HL-60/S4 treated with phorbol 12-myristate 13-acetate at 8.2 ng/mL for 4 days and 3 days (cell line): ENCODE measurements at regions not wholly inside any gene's neighbourhood (a gene's known extent, or its start where the extent isn't known, plus 50 kb on each side); places are given as distances from the start of the nearest gene placed in this dataset.
"Not testable (repeated sequence)": the region's sequence is repeated elsewhere in the genome, so short reads cannot be mapped to it uniquely, and the experiment has no call there.

Experiments
- in situ Hi-C: fragments of 300-500 bp; cut with MboI; formaldehyde crosslinking; loops from 2 replicates; pipeline ENCODE4 v1.15.0; 2022; ENCODE audit warnings: low sequenced_read_pairs

DNA sequence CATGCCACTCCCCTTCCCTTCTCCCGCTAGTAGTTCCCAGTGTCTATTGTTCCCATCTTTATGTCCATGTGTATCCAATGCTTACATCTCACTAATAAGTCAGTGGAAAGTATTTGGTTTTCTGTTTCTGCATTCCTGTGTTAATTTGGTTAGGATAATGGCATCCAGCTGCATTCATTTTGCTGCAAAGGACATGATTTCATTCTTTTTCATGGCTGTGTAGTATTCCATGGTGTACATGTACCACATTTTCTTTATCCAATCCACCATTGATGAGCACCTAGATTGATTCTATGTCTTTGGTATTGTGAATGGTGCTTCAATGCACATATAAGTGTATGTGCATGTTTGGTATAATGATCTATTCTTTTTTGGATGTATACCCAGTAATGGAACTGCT is 502.5 kb upstream of the MAP2 start:
- in situ Hi-C loops: not testable (repeated sequence)

DNA sequence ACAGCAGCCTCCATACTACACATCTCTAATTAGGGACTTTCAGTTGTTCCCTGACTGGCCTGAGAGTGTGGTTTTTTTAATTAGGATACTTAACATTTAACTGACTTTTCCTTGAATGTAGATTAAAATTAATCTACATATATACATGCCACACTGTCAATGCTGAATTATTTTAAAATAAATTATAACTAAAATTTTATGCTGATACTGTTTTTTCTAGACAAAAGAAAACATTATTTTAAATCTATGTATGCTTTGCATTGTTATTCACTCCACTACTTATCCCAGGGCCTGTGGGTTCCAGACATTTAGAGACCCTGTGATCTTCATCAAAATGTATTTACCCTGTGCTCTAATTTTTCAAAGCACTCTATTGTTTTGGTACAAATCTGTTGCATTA is 496.0 kb upstream of the MAP2 start:
- in situ Hi-C loops: no loop called here

DNA sequence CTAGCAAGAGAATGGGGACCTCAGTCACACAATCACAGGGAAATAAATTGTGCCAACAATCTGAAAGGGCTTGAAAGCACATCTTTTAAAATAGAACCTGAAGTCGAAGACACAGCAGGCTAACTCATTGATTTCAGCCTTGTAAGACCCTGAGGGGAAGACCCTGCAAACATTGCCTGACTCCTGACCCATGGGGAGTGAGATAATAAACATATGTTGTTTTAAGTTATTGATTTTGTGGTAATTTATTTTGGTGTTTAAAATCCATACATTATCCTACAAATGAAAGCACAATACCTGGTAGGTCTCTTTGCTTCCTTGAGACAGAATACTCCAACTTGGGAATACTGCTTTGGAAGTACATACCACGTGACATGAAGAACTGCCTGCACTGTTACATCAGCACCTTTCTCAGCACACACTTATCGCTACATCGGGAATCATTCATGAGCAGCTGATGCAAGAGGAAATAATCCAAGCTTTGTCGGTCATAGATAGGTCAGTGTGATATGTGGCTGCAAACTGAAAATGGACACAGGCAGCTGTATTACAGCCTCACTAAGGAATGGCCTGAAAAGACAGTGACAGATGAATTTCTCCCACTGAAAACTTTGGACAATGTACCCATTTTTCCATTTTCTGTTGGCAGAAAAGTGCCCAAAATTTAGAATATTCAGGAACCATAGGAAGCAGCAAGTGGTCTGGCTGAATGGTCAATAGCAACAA is 494.5 kb upstream of the MAP2 start:
- in situ Hi-C loops: no loop called here

DNA sequence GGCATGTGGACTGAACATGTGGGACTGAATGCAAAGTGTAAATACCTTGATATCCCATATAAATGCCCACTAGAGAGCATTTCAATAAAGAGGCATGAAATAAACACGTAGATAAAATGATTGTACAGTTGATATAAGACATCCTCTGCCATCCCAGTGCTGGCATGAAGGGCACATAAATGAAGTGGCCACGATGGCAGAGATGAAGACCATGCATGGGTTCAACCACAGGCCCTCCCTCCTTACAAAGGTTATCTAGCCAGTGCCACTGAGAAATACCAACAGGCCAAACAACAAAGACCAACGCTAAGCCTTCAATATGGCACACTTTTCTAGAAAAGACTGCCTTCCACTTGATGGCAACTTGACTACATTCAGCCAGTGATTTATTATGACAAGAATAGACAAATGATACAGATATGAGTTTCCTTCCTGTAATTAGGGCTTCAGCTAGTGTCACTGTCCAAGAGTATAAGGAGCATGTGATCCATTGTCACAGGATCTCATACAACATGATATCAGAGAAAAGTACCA is 493.9 kb upstream of the MAP2 start:
- in situ Hi-C loops: no loop called here

DNA sequence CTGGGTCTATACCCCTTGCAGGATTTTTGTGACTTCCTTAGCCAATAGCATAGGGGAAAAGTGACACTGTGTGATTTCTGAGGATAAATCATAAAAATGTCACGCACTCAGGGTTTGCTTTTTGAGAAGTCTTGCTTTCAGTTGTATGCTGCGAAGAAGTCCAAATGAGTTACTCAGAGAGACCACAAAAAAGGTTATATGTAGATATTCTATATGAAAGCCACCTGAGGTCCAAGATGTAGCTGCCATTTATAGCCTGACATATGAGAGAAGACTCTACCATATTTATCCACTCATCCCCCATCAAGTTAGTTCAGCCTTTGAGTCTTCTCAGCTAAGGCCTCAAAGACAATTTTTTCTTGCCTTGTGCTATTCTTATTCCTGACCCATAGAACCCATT is 488.3 kb upstream of the MAP2 start:
- in situ Hi-C loops: no loop called here

DNA sequence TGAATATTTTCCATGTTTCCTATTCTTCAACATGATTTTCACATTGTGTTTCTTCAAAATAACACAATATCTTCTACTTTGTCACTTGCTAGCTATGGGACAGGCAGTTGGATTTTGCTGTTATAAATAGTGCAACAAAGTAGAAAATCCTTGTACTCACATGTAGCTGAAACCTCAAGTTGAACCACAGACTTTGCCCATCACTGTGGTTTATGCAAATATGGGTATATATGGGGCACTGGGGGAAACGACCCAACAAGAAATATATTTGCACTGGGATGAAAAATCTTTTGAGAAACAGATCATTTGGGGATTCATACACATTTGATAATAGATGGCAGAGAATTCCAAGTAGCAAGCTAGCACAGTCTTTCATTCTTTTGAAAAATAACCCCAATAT is 486.3 kb upstream of the MAP2 start:
- in situ Hi-C loops: no loop called here

DNA sequence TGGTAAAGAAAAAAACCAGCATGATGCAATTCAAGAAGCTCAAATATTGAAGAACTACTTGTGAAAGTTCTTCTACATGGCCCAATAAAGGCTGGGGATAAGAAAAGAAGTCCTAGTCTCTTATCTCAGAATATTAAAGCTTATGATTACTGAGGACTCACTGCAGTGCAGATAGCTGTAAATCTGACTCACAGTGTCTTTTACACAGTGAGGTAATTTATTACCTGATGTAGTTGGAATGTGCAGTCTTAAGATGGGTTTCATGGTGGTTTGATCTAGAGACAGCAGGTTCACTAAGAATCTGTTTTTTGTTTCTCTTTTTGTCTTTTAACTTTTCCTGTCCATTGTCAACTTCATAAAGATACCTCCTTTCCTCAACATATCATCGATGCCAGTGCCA is 484.0 kb upstream of the MAP2 start:
- in situ Hi-C loops: no loop called here

DNA sequence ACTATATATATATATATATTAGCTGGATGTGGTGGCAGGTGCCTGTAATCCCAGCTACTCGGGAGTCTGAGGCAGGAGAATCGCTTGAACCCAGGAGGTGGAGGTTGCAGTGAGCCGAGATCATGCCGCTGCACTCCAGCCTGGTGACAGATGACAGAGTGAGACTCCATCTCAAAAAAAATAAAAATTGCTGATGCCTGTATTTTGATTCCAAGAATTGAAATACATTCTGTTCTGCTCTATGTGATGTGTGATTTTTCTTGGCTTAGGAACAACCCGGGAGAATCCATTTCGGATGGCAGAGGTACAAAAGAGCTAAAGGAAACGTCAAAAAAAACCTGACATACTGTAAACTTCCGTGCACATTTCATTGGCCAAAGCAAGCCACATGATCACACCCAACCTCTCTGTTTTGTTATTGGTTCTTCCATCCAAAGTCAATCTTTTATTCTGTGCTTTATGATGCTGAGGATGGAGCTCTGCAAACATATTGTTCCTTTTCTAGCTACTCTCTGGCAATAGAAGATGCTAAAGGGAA is 478.1 kb upstream of the MAP2 start:
- in situ Hi-C loops: no loop called here

DNA sequence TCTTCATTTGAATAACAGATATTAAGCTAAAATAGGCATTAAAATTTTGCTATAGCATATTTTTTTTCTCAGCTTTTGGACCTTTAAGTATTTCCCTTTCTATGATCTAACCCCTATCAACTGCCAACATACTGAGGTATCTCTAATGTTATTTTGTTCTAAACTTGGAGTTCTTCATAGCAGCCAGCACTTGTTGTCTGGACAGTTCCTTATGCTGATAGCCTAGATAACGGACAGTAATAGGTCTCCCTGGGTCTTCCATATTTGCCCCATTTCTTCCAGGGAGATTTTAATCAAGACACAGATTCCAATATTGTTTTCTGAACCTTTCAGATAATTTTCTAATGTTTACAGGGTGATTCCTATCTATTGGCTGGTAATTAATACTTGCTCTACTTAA is 475.8 kb upstream of the MAP2 start:
- in situ Hi-C loops: no loop called here

DNA sequence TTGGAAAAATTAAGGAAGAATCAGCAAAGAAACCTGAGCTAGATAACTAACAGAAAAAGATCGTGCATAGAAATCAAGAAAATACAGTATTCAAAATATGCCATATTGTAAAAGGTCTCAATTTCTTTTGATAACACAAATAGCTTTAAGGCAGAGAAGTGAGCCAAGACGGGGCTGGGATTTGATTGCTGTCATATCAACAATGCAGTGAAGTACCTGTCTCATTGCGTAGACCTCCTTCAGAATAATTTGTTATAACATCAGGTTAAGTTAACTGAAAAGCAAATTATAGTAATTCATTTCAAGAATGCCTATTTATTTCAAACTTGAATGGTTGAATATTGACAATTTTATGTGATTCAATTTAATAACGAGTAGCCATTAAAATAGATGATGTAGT is 453.8 kb upstream of the MAP2 start:
- in situ Hi-C loops: no loop called here

DNA sequence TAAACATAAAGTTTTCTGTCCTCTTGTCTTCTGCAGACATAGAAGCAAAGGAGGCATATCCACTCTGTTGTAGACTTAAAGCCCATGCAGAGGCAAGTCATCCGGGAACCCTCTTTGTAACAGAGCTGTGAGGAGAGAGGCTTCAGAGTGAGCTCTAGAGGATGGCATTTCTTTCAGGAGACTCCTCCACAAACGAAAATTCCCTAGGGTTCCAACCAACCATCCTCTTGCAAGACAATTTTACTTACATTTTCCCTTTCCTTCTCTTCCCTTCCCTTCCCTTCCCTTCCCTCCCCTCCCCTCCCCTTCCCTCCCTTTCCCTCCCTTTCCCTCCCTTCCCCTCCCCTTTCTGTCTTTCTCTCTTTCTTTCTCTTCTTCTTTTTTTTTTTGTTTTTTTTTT is 446.3 kb upstream of the MAP2 start:
- in situ Hi-C loops: no loop called here

DNA sequence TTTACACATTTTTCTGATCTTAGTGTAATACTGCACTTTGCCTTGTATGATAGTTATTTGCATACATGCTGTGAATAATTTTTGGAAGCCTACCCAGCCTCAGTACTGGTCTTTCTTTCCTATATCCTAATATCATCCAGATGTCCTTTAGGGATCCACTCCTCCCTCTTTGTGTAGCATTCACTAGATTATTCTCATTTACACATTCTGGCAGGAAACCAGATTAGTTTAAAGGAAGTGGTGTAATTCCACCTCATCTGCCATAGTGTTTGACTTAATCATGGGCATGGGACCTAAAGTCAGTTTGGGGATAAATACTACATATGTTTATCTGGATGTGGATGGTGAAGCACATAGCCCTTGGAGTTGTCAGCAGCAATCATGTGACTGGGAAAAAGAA is 444.9 kb upstream of the MAP2 start:
- in situ Hi-C loops: no loop called here

DNA sequence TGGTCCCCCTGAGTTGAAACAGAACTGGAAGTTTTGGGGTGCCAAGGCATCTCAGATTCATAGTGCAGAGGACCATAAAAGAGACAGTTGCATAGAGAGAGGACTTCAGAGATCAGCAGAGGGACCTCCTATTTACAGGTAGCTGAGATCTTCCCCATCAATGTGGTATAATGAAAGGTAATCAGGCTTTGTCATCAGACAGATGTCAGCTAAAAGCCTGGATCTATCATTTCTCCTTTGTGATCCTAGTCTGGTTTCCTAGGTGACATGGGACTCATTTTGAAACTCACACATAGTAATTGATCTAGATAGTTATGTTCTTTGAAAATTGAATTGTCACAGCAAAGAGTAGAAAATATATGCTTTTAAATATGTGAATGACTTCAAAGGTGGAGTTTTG is 443.5 kb upstream of the MAP2 start:
- in situ Hi-C loops: no loop called here

DNA sequence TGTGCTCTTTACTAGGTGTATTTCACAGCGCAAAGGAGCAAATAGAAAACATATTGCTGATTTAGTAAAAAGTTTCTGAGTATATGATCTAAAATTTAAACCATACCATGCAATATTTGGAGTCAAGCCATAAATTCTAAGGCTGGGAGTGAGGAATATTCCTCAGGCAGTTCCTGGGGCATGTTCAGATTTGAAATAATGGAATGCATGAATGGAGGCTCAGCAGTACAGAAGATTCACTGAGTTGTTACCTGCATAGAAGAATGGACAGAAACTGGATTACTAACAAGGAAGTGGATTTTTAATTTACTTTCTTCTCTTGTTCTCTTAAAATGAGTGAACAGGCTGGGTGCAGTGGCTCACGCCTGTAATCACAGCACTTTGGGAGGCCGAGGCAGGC is 441.0 kb upstream of the MAP2 start:
- in situ Hi-C loops: no loop called here

DNA sequence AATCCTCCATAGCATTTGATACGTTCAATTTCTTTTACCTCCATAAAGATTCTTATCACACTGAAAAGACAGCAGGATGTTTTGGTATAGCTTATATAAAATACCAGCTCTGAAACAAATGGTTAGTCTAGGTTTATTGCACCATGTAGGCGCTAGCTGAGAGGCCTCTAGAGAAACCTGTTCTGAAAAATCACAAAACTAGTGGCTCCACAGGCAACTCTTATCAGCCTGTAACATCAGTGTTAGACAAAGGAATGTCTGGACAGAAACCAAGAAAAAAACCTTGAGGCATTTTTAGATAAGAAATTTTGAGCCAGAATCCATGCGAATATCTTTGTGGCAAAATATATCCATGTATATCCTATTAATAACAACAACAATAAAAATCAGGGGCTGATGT is 440.4 kb upstream of the MAP2 start:
- in situ Hi-C loops: no loop called here

DNA sequence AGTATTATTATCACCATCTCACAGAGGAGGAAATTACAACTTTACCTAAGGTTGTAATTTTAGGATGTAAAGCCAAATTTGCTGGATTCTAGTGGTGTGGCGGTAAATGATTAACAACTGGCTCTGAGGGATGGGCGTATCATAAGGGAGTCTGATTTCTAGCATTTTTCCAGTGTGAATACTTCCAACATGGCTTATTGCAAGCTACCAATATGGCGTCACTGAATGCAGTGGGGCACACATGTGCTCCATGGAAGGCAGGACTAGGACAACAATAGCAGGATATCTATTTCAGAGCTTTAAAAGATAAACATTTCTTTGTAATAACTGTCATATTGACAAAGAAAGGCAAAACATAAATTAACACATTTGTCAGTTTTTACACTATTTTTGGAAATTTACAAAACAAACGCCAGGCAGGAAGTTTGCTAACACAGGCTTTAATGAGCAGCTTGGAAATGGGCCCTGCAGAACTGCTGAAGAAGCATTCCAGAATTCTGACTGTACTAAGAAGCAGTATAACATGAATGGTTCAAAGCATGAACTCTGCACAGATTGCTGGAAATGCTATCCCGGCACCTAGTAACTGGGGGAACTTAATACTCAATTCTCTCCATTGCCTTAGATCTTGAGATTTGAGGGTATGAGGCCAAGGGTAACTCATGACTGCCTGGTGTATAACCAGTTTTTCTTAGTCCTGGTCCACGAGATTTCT is 439.3 kb upstream of the MAP2 start:
- in situ Hi-C loops: no loop called here

DNA sequence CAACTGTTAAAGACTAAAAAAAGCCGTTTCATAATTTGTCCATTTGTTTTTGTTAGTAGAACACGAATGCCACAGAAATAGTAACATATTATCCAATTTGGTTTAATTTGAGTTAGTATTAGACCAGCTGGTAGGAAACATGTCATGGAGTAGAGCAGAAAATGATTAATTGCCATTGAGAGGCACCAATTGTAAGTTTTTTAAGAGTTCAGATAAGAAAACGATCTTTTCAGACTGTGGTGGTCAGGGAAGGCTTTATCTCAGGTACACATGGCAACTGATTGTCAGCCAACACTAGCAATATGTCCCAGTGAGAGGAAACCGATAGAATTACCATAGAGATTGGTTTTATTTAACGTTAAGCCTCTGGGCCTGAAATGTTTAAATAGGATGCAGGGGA is 438.2 kb upstream of the MAP2 start:
- in situ Hi-C loops: no loop called here

DNA sequence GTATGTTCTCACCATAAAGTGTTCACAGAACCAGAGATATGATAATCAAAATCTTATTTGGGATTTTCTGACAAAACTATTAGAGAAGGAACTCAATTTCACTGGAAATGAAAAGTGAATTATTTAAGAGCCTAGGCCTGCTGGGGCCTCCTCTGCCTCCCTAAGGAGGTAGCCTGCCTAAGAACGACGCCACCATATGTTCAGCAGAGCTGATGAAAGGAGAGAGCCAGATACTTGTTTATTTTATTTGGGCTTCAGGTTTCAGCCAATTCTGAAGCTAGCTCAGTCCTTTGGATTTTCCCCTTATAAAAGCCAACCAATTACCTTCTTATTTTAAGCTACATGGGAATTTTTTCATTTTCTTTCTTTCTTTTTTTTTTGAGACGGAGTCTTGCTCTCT is 433.1 kb upstream of the MAP2 start:
- in situ Hi-C loops: no loop called here

DNA sequence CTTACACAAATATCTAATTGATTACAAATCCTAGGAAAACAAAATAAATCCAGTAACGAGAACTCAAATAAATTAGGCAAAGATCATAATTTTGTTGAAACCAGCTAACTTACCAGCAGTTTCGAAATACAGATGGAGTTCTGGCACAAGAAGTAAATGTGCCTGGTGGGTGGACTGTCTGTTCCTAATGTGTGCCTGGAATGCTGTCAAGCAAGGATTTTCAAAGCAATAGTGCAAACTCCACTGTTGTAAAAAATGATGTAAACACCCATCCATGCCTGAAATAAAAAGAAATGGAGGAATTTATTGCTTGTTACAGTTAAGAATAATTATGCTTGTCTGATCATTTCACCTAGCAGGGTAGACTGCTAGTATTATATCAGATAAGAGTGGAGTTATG is 423.9 kb upstream of the MAP2 start:
- in situ Hi-C loops: no loop called here

DNA sequence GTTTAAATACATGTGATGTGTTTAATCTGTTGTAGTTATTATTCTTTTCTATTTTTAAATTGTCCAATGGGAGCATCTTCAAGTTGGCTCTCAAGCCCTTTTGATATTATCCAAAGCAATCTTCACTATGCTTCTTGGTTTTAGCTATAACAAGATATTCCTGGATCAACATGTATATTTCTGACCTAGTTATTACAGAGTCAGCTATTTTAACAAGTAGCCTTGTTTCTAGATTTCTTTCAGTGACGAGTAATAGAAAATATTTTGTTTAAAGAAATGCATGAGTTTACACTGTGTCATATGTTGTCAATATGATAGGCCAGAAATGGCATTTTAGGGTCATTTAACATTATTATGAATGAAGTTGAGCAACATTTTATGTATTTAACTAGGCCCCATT is 421.8 kb upstream of the MAP2 start:
- in situ Hi-C loops: no loop called here

DNA sequence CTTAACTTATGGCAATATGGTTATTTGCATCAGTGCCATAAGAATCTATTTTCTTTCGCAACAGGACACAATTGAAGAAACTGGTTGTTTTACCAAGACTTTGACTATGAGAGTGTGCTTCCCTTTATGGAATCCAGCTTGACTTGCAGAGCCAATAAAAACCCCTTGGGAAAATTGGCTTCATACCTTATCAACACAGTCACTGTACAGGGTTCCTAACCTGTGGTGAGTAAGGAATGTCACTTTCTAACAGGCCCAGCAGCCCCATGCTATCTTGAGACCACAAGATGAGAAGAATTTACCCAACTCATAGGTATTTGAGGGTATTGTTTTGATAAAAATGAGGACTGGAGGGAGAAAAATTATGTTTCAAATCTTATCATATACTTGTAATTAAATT is 418.5 kb upstream of the MAP2 start:
- in situ Hi-C loops: no loop called here

DNA sequence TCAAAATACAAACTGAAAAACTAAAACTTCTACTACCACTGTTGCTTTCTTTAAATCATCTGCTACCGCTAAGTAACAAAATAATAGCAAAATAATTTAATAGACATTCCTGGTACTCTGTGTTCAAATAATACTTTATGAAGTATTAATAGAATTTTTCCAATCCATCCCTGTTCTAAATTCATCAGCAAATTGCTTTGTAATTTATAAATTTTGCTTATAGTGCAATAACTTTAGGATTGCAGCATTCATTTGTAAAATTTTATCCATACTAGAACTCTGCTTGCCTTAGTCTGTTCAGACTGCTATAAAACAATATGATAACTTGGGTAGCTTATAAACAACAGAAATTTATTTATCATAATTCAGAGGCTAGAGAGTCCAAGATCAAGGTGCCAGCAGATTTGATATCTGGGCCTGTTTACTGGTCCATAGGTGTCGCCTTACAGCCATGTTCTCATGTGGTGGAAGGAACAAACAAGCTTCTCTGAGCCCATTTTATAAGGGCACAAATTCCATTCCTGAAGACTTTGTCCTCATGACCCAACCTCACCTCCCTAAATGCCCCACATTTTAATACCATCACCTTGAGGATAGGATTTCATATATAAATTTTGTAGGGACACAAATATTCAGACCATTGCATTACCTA is 415.1 kb upstream of the MAP2 start:
- in situ Hi-C loops: no loop called here
